ENCODE measurements at regions not wholly inside any gene's neighbourhood (a gene's known extent, or its start where the extent isn't known, plus 50 kb on each side); places are given as distances from the start of the nearest gene placed in this dataset.

DNA sequence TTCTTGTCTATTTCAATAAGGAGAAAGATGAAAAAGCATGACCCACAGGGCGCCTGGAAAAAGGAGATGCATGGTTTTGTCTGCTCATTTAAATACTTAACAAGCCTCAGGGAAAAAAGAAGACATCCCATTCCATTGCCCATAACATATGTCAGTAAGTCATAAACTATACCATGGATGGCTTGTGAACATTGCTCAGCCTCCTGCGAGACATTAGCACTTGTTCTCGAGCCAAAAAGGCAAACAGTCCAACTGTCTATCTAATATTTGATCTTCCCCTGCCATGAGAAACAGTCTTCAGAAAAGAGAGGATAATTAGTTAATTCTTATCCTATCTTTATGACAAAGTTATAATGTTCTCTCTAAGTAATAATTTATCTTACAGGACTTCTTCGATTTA is 527.4 kb downstream of the HACE1 start:
- H3K9me3 Mint-ChIP-seq: no peaks in the 10 kb centered on the region
- H3K4me3 Mint-ChIP-seq: no peak overlapping the region
- H3K27me3 Mint-ChIP-seq: peaks cover 6% of the 10 kb centered on the region
- no peak for TF ChIP-seq CTCF (conservative IDR thresholded peaks at IDR 0.05)
- DNase-seq (ENCODE audit: extremely low spot score, unreplicated experiment): no peak
- H3K27ac Mint-ChIP-seq: no peak overlapping the region
- H3K36me3 Mint-ChIP-seq: no peaks in the 10 kb centered on the region
- peaks cover 13% of the 10 kb centered on the region for H3K4me1 Mint-ChIP-seq (ENCODE audit: unreplicated experiment)

DNA sequence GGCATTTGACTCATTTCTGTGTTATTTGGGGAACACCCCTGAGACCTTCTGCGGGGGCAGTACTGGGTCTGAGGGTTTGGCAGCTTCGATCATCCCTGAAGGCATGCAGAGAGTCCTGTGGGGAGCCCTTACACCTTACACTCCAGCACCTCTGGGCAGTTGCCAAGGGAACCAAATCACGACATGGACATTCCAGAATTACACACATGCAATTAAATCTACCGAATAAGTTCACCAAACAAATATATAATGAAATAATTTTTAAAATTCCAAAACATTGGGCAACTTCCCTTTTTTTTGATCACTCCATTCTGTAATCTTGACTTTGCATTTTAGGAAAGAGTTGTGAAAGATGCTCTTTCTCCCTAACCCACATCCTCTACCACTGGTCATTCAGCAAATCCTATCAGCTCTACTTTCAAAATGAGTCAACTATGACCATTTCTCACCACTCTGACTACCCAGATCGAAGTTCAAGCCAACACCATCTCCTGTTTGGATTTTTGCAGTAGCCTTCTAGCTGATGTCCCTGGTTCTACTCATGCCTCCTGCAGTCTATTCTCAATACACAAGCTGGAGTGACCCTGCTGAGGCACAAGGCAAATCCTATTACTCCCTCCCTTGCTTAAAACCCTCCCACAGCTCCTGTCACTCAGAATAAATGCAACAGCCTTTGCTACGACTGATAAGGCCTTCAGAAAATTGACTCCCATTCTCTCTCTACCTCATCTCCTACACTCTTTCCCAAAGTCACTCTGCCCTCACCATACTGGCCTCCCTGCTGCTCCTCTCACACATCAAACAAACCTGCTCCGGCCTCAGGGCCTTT is 533.3 kb downstream of the HACE1 start:
- Mint-ChIP-seq H3K4me3 (peak overlapping the region; percentile 2), H3K9me3 (no peaks in the 10 kb centered on the region)

GRCh38 chr6:104325341-104326172 is 534.2 kb downstream of the HACE1 start:
- no peak overlapping the region for H3K27ac Mint-ChIP-seq
- H3K36me3 Mint-ChIP-seq: no peaks in the 10 kb centered on the region
- H3K27me3 Mint-ChIP-seq: peaks cover 13% of the 10 kb centered on the region
- peak; percentile 84 for TF ChIP-seq CTCF (conservative IDR thresholded peaks at IDR 0.05)
- no peak for DNase-seq (ENCODE audit: extremely low spot score, unreplicated experiment)
- no peaks in the 10 kb centered on the region for H3K9me3 Mint-ChIP-seq
- H3K4me1 Mint-ChIP-seq (ENCODE audit: unreplicated experiment): peaks cover 21% of the 10 kb centered on the region
- no peak overlapping the region for H3K4me3 Mint-ChIP-seq

More for the DNA sequence above, 533.3 kb downstream of the HACE1 start:
- peaks cover 21% of the 10 kb centered on the region for H3K4me1 Mint-ChIP-seq (ENCODE audit: unreplicated experiment)
- no peak for TF ChIP-seq CTCF (conservative IDR thresholded peaks at IDR 0.05)
- no peak overlapping the region for H3K27ac Mint-ChIP-seq
- DNase-seq (ENCODE audit: extremely low spot score, unreplicated experiment): no peak
- no peaks in the 10 kb centered on the region for H3K36me3 Mint-ChIP-seq
- H3K27me3 Mint-ChIP-seq: peaks cover 13% of the 10 kb centered on the region

DNA sequence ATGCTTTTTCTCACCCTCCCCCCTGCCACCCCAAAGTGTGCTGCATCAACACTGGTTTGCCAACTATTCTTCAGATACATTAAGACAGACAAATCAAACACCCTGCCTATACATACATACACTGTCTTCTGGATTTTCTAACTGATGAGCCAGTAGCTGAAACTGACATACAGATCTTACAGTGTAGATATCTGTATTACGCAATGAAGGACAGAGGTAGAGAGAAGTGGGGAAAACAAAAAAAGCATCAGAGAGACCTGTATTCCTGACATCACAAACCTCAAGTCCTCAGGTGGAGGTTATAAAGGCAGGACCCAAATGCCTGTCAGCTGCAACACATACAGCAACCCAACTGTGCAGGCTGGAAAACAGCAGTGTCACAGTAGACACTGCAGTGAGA is 535.4 kb downstream of the HACE1 start:
- Mint-ChIP-seq H3K9me3 (no peaks in the 10 kb centered on the region), H3K36me3 (no peaks in the 10 kb centered on the region), H3K4me3 (no peak overlapping the region), H3K27me3 (peaks cover 13% of the 10 kb centered on the region), H3K4me1 (ENCODE audit: unreplicated experiment) (peaks cover 21% of the 10 kb centered on the region), H3K27ac (no peak overlapping the region)
- no peak for TF ChIP-seq CTCF (conservative IDR thresholded peaks at IDR 0.05)
- DNase-seq (ENCODE audit: extremely low spot score, unreplicated experiment): no peak

DNA sequence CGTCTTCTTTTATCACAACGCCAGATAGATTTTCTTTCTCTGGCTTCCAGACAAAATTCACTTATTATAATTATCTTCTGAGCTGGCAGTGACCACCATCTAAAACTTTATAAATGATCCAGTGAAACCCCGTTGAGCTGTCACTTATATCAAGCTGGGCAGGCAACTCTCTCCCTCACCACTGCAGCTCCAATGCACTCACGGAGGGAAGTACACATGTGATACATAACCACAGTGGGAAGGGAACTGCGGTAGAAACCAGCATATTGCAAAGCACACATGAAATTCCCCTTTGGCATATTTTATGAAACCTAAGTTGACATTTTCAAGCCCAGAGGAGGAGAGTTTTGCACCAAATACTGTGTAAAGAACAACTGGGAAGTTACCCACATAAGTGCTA is 536.9 kb downstream of the HACE1 start:
- Mint-ChIP-seq H3K4me3 (no peak overlapping the region), H3K9me3 (no peaks in the 10 kb centered on the region), H3K27me3 (peaks cover 21% of the 10 kb centered on the region), H3K27ac (no peak overlapping the region), H3K4me1 (ENCODE audit: unreplicated experiment) (peaks cover 21% of the 10 kb centered on the region), H3K36me3 (no peaks in the 10 kb centered on the region)
- TF ChIP-seq CTCF (conservative IDR thresholded peaks at IDR 0.05): no peak
- DNase-seq (ENCODE audit: extremely low spot score, unreplicated experiment): no peak

Measured in type B pancreatic cell (in vitro differentiated cells).